GM12878 (cell line): ENCODE measurements at regions not wholly inside any gene's neighbourhood (a gene's known extent, or its start where the extent isn't known, plus 50 kb on each side); places are given as distances from the start of the nearest gene placed in this dataset.

Source experiments
- ATAC-seq: fragments of 200-7000 bp; cut with Tn5 transposase; 3 replicates; pipeline ENCODE4 v1.9.1; 2020; ENCODE audit warnings: mild to moderate bottlenecking, moderate library complexity
- BruUV-seq: library from RNA; stranded (reverse); fragments of 400-500 nt; replicated peaks from 2 replicates; lab custom pipeline; 2021; lab: Mats Ljungman, UMichigan
- CTCF ChIA-PET: fragments of 300-600 bp; sonication (Branson Sonifier 250); formaldehyde crosslinking; extraction: SDS; loops from one replicate; lab custom pipeline; 2021; ENCODE audit warnings: inconsistent platforms; lab: Yijun Ruan, JAX
- POLR2A ChIA-PET: fragments of 350-600 bp; formaldehyde crosslinking; extraction: SDS; loops from one replicate; lab custom pipeline; 2021; ENCODE audit warnings: inconsistent platforms; lab: Charles Lee
- RAD21 ChIA-PET: fragments of 300-600 bp; sonication (Branson Sonifier 250); formaldehyde crosslinking; loops from one replicate; lab custom pipeline; 2023; ENCODE audit warnings: antibody characterized with exemption; ENCODE audit not compliant: unreplicated experiment; lab: Charles Lee
- SMC1A ChIA-PET: fragments of 300-600 bp; sonication (Branson Sonifier 250); formaldehyde crosslinking; loops from one replicate; lab custom pipeline; 2023; ENCODE audit not compliant: unreplicated experiment, uncharacterized antibody; lab: Charles Lee
- DNase-seq: peaks from one replicate; pipeline ENCODE4 v3.0.0-alpha.2; 2011; ENCODE audit warnings: low read depth, low spot score
- FAIRE-seq: peaks from 3 replicates; lab custom pipeline; 2011; peaks lifted over from hg19 to GRCh38; lab: Jason Lieb, UNC
- H2AFZ ChIP-seq: 2 replicates; pipeline ENCODE4 v1.6.0; 2011; ENCODE audit warnings: low read depth, low read length, control low read depth; ENCODE audit not compliant: control insufficient read depth
- H3K27ac ChIP-seq: 2 replicates; pipeline ENCODE4 v1.5.1; 2011; ENCODE audit warnings: control low read depth; ENCODE audit not compliant: control insufficient read depth, insufficient read depth
- H3K27me3 ChIP-seq, 2 experiments: replicated peaks in 1 of 2; 2 replicates each; pipeline versions ENCODE4 v1.6.0 to v1.6.1; 2011; ENCODE audit warnings: low read length in 1 of 2; ENCODE audit not compliant: control insufficient read depth in 2 of 2, insufficient read depth in 2 of 2
- H3K36me3 ChIP-seq, 2 experiments: 2 replicates each; pipeline ENCODE4 v1.5.1; 2011; ENCODE audit warnings: low read length in 1 of 2; ENCODE audit not compliant: control insufficient read depth in 2 of 2, insufficient read depth in 2 of 2
- H3K4me1 ChIP-seq: 2 replicates; pipeline ENCODE4 v1.6.1; 2011; ENCODE audit warnings: mild to moderate bottlenecking, low read length, moderate library complexity, mixed read lengths; ENCODE audit not compliant: control insufficient read depth, insufficient read depth
- H3K4me2 ChIP-seq: 2 replicates; pipeline ENCODE4 v1.6.0; 2011; ENCODE audit warnings: control low read depth; ENCODE audit not compliant: control insufficient read depth, insufficient read depth
- H3K4me3 ChIP-seq: fragments of 200-600 bp; sonication (generic); 2 replicates; pipeline ENCODE4 v1.5.1; 2016
- H3K79me2 ChIP-seq: 2 replicates; pipeline ENCODE4 v1.6.0; 2011; ENCODE audit warnings: low read length; ENCODE audit not compliant: control insufficient read depth, insufficient read depth
- H3K9ac ChIP-seq: 2 replicates; pipeline ENCODE4 v1.8.0; 2011; ENCODE audit warnings: low read length, control low read depth, mixed read lengths; ENCODE audit not compliant: control insufficient read depth, insufficient read depth
- H3K9me3 ChIP-seq: replicated peaks from 3 replicates; pipeline ENCODE4 v1.5.1; 2011; ENCODE audit warnings: mild to moderate bottlenecking, low read length; ENCODE audit not compliant: control insufficient read depth, insufficient read depth
- H4K20me1 ChIP-seq: 2 replicates; pipeline ENCODE4 v1.6.0; 2011; ENCODE audit not compliant: control insufficient read depth, insufficient read depth
- CHD1 ChIP-seq: IDR thresholded peaks from 2 replicates; pipeline ENCODE4 v1.6.1; 2012; ENCODE audit warnings: low read depth, low read length, improper control_type of control experiment
- CREM ChIP-seq: IDR thresholded peaks from 2 replicates; pipeline ENCODE4 v1.6.1; 2014; ENCODE audit warnings: antibody characterized with exemption, low read depth
- HCFC1 ChIP-seq: fragments of 150-350 bp; IDR thresholded peaks from 2 replicates; pipeline ENCODE4 v1.6.1; 2014; ENCODE audit warnings: low read length
- LARP7 ChIP-seq: fragments of 450-650 bp; IDR thresholded peaks from 2 replicates; pipeline ENCODE4 v1.6.1; 2017; ENCODE audit warnings: mild to moderate bottlenecking
- MYC ChIP-seq: IDR thresholded peaks from 2 replicates; pipeline ENCODE4 v1.6.1; 2011; ENCODE audit warnings: mild to moderate bottlenecking, low read length, moderate library complexity, inconsistent platforms; ENCODE audit not compliant: insufficient read depth, insufficient replicate concordance, insufficient read length, severe bottlenecking
- SMC3 ChIP-seq: IDR thresholded peaks from 2 replicates; pipeline ENCODE4 v1.6.1; 2011; ENCODE audit warnings: low read length, improper control_type of control experiment, borderline replicate concordance
- TARDBP ChIP-seq: IDR thresholded peaks from 2 replicates; pipeline ENCODE4 v1.6.1; 2016; ENCODE audit warnings: borderline replicate concordance
- TCF7 ChIP-seq: IDR thresholded peaks from 2 replicates; pipeline ENCODE4 v1.6.1; 2014; ENCODE audit warnings: antibody characterized with exemption, borderline replicate concordance
- YY1 ChIP-seq: IDR thresholded peaks from 2 replicates; pipeline ENCODE4 v1.6.1; 2011; ENCODE audit warnings: low read depth, mild to moderate bottlenecking, low read length
- ZBED1 ChIP-seq: IDR thresholded peaks from 2 replicates; pipeline ENCODE4 v1.6.1; 2016; ENCODE audit warnings: borderline replicate concordance
- ZBTB33 ChIP-seq: fragments of 450-650 bp; IDR thresholded peaks from 2 replicates; pipeline ENCODE4 v1.6.1; 2017; ENCODE audit warnings: mild to moderate bottlenecking
- WGBS: methylation state at CpG from one replicate; pipeline ENCODE4 v1.1.6; 2016; ENCODE audit warnings: low lambda C conversion rate; ENCODE audit not compliant: insufficient replicate concordance, insufficient coverage; ENCODE audit errors: missing lambda C conversion rate; 5-methylcytosine and 5-hydroxymethylcytosine counted together
- in situ Hi-C: fragments of 300-500 bp; cut with MboI; formaldehyde crosslinking; loops from 9 replicates; pipeline ENCODE4 v1.14.3; 2018; ENCODE audit warnings: mixed read lengths
- intact Hi-C: fragments of 100-400 bp; cut with micrococcal nuclease; formaldehyde crosslinking; loops from one replicate; pipeline ENCODE4 v1.14.2; 2022; ENCODE audit not compliant: unreplicated experiment
- TF ChIP-seq, protein P1 (sequence below): IDR thresholded peaks from 2 replicates; pipeline ENCODE4 v1.6.1; 2011; ENCODE audit warnings: low read depth, low read length, improper control_type of control experiment, borderline replicate concordance
- TF ChIP-seq, protein P2 (sequence below): fragments of 450-650 bp; IDR thresholded peaks from 2 replicates; pipeline ENCODE4 v1.6.1; 2017; ENCODE audit warnings: low read depth, mild to moderate bottlenecking, moderate library complexity

- SMC1A ChIA-PET: no interaction called here
- Histone ChIP-seq H2AFZ (no peak overlapping the region), H3K4me1 (no peaks in the 10 kb centered on the region), H3K9ac (no peak overlapping the region), H3K27ac (no peak overlapping the region), H3K27me3 (no peaks in the 10 kb centered on the region), H3K36me3 (no peaks in the 10 kb centered on the region), H3K9me3 (no peaks in the 10 kb centered on the region; the same call in 2 of the 3 replicates), H4K20me1 (no peaks in the 10 kb centered on the region), H3K4me3 (no peak overlapping the region), H3K4me2 (no peak overlapping the region), H3K79me2 (no peaks in the 10 kb centered on the region)
- DNase-seq: no peak
- in situ Hi-C loops (no loop called here), intact Hi-C loops (no loop called here)
- RAD21 ChIA-PET: no interaction called here
- POLR2A ChIA-PET: no interaction called here
- CTCF ChIA-PET: no interaction called here
- WGBS: 6% methylated on average over 10 of the region's 13 CpGs
- no peak for FAIRE-seq
- TF ChIP-seq SMC3 (no peak), YY1 (no peak), HCFC1 (no peak), CREM (no peak)
- BruUV-seq: no TSS peak
- no peak for ATAC-seq
These were observed 312.8 kb upstream of the SALL3 start for GRCh38 chr18:78666666-78667335.

DNA sequence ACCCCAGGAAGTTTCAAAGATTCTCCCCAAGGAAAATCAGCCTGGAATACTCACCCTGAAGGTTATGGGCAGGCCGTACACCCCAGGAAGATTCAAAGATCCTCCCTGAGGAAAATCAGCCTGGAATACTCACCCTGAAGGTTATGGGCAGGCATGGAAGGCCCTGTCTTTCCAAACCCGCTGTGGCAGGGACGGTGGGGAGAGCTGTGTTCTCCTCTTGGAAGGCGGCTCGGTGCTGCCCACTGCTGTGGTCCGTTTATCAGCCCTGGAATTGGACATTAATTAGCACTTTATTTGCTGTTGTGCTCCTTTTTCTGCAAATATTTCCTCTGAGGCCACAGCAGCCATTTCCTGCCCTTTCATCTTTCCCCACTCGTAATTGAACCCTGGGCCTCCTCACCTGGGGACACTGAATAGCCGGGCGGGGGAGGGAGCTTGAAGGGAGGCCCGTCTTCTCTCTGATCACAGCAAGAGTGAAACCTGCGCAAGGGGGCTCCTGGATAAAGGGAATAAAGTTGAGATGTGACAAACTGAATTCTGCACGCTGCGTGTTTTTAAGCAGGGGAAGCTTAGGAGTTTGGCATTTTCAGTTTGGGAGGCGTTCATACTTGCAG, 308.7 kb upstream of the SALL3 start:
- Histone ChIP-seq H3K4me3 (no peak overlapping the region), H3K79me2 (no peaks in the 10 kb centered on the region), H3K27ac (no peak overlapping the region), H3K9ac (no peak overlapping the region), H3K36me3 (no peaks in the 10 kb centered on the region), H4K20me1 (no peaks in the 10 kb centered on the region), H3K27me3 (no peaks in the 10 kb centered on the region), H3K4me1 (no peaks in the 10 kb centered on the region), H3K4me2 (no peak overlapping the region), H3K9me3 (no peaks in the 10 kb centered on the region; the same call in 2 of the 3 replicates), H2AFZ (no peak overlapping the region)
- ChIA-PET CTCF (interaction anchor here (0.6 kb wide), 1 partner anchor 260 kb away, joined by 3 read pairs; no protein-coding TSS in a partner anchor), SMC1A (no interaction called here), POLR2A (no interaction called here), RAD21 (no interaction called here)
- no peak for DNase-seq
- BruUV-seq: no TSS peak
- intact Hi-C loops (no loop called here), in situ Hi-C loops (no loop called here)
- WGBS: 38% methylated on average over 14 of the region's 14 CpGs
- FAIRE-seq: no peak
- ATAC-seq: no peak
- no peak for TF ChIP-seq LARP7
- no peak for TF ChIP-seq CHD1
- TF ChIP-seq TCF7: no peak
- TF ChIP-seq, protein P1, sequence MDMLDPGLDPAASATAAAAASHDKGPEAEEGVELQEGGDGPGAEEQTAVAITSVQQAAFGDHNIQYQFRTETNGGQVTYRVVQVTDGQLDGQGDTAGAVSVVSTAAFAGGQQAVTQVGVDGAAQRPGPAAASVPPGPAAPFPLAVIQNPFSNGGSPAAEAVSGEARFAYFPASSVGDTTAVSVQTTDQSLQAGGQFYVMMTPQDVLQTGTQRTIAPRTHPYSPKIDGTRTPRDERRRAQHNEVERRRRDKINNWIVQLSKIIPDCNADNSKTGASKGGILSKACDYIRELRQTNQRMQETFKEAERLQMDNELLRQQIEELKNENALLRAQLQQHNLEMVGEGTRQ: no peak
- no peak for TF ChIP-seq MYC
- no peak for TF ChIP-seq ZBTB33
- no peak for TF ChIP-seq ZBED1
- no peak for TF ChIP-seq TARDBP
- TF ChIP-seq, protein P2, sequence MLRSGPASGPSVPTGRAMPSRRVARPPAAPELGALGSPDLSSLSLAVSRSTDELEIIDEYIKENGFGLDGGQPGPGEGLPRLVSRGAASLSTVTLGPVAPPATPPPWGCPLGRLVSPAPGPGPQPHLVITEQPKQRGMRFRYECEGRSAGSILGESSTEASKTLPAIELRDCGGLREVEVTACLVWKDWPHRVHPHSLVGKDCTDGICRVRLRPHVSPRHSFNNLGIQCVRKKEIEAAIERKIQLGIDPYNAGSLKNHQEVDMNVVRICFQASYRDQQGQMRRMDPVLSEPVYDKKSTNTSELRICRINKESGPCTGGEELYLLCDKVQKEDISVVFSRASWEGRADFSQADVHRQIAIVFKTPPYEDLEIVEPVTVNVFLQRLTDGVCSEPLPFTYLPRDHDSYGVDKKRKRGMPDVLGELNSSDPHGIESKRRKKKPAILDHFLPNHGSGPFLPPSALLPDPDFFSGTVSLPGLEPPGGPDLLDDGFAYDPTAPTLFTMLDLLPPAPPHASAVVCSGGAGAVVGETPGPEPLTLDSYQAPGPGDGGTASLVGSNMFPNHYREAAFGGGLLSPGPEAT: no peak
